B cell (primary cell): ENCODE measurements at regions not wholly inside any gene's neighbourhood (a gene's known extent, or its start where the extent isn't known, plus 50 kb on each side); places are given as distances from the start of the nearest gene placed in this dataset.

ENCODE experiments used
- ATAC-seq: fragments of 200-7000 bp; cut with Tn5 transposase; one replicate; pipeline ENCODE4 v1.10.0; 2021; ENCODE audit warnings: low read depth, mild to moderate bottlenecking, moderate number of reproducible peaks, moderate library complexity
- CTCF ChIA-PET: fragments of 350-600 bp; sonication (Branson Sonifier 250); formaldehyde crosslinking; loops from one replicate; lab custom pipeline; 2021; ENCODE audit warnings: antibody characterized with exemption, inconsistent platforms; lab: Charles Lee
- POLR2A ChIA-PET: fragments of 350-600 bp; sonication (Branson Sonifier 250); formaldehyde crosslinking; loops from one replicate; lab custom pipeline; 2021; ENCODE audit warnings: antibody characterized with exemption; lab: Charles Lee
- DNase-seq: peaks from one replicate; pipeline ENCODE4 v3.0.0; 2013
- H2AFZ ChIP-seq: 2 replicates; pipeline ENCODE4 v1.6.1; 2012; ENCODE audit warnings: mild to moderate bottlenecking, low read depth, low read length; ENCODE audit not compliant: insufficient read depth, poor library complexity, severe bottlenecking
- H3K27ac ChIP-seq, 2 donors: 1 replicate in 1 of 2; 2 replicates in 1 of 2; pipeline ENCODE4 v1.5.1; 2012 to 2013; ENCODE audit warnings: low read length in 2 of 2, mild to moderate bottlenecking in 2 of 2, moderate library complexity in 1 of 2
- H3K27me3 ChIP-seq, 4 experiments: fragments of 200-600 bp in 1 of 4; sonication (generic) in 1 of 4; replicated peaks in 1 of 4; 1 replicate in 2 of 4; 2 replicates in 2 of 4; pipeline versions ENCODE4 v1.6.1 to v1.7.0; 2013 to 2016; ENCODE audit warnings: low read length in 3 of 4, mild to moderate bottlenecking in 2 of 4, mixed read lengths in 1 of 4, moderate library complexity in 1 of 4; ENCODE audit not compliant: insufficient read depth in 4 of 4, control insufficient read depth in 3 of 4; ENCODE audit errors: control extremely low read depth in 1 of 4
- H3K36me3 ChIP-seq, 2 experiments: replicated peaks in 1 of 2; 1 replicate in 1 of 2; 2 replicates in 1 of 2; pipeline versions ENCODE4 v1.6.1 to v1.7.1; 2013; ENCODE audit warnings: low read length in 1 of 2; ENCODE audit not compliant: insufficient read depth in 2 of 2, control insufficient read depth in 1 of 2; ENCODE audit errors: control extremely low read depth in 1 of 2, extremely low read depth in 1 of 2
- H3K4me1 ChIP-seq, 2 donors: fragments of 200-600 bp in 1 of 2; sonication (generic) in 1 of 2; 1 replicate in 1 of 2; 2 replicates in 1 of 2; pipeline versions ENCODE4 v1.5.1 to v1.6.1; 2013 to 2017; ENCODE audit warnings: low read length in 2 of 2; ENCODE audit not compliant: control insufficient read depth in 2 of 2, insufficient read depth in 2 of 2
- H3K4me2 ChIP-seq: replicated peaks from 2 replicates; pipeline ENCODE3; 2012; ENCODE audit warnings: mild to moderate bottlenecking, low read depth, low read length; ENCODE audit not compliant: poor library complexity, severe bottlenecking
- H3K4me3 ChIP-seq, 5 experiments: fragments of 200-600 bp in 1 of 5; sonication (generic) in 1 of 5; 1 replicate in 3 of 5; 2 replicates in 2 of 5; pipeline versions ENCODE4 v1.5.1 to v1.7.0; 2011 to 2016; ENCODE audit warnings: low read length in 4 of 5, mild to moderate bottlenecking in 4 of 5, low read depth in 2 of 5, control low read depth in 1 of 5, moderate library complexity in 1 of 5; ENCODE audit not compliant: insufficient read depth in 1 of 5; ENCODE audit errors: control extremely low read depth in 1 of 5, extremely low read depth in 1 of 5
- H3K79me2 ChIP-seq: fragments of 200-600 bp; sonication (generic); one replicate; pipeline ENCODE4 v1.6.0; 2016; ENCODE audit warnings: low read length; ENCODE audit not compliant: control insufficient read depth, insufficient read depth
- H3K9ac ChIP-seq: fragments of 200-600 bp; sonication (generic); 2 replicates; pipeline ENCODE4 v1.6.1; 2017; ENCODE audit warnings: mild to moderate bottlenecking, low read length, moderate library complexity
- H3K9me3 ChIP-seq, 3 donors: one replicate each; pipeline versions ENCODE4 v1.6.1 to v1.7.1; 2013; ENCODE audit warnings: low read length in 2 of 3; ENCODE audit not compliant: control insufficient read depth in 2 of 3, insufficient read depth in 1 of 3; ENCODE audit errors: control extremely low read depth in 1 of 3
- H4K20me1 ChIP-seq: 2 replicates; pipeline ENCODE4 v1.6.0; 2012; ENCODE audit warnings: mild to moderate bottlenecking, low read length; ENCODE audit not compliant: insufficient read depth, control insufficient read depth, poor library complexity, severe bottlenecking
- H3K27ac Mint-ChIP-seq: one replicate; pipeline ENCODE4 v1.8.0; 2021; ENCODE audit warnings: mixed read lengths
- H3K27me3 Mint-ChIP-seq: one replicate; pipeline ENCODE4 v1.8.0; 2021; ENCODE audit warnings: mixed read lengths
- H3K4me1 Mint-ChIP-seq: one replicate; pipeline ENCODE4 v1.8.0; 2021; ENCODE audit warnings: mixed read lengths
- H3K4me3 Mint-ChIP-seq: one replicate; pipeline ENCODE4 v1.8.0; 2021; ENCODE audit warnings: mixed read lengths
- H3K9me3 Mint-ChIP-seq: one replicate; pipeline ENCODE4 v1.8.0; 2022; ENCODE audit warnings: mixed read lengths; ENCODE audit not compliant: insufficient read depth
- EZH2 ChIP-seq: IDR thresholded peaks from 2 replicates; pipeline ENCODE4 v1.6.1; 2012; ENCODE audit warnings: borderline replicate concordance, low read depth, mild to moderate bottlenecking, moderate library complexity, low read length; ENCODE audit not compliant: insufficient read depth, poor library complexity, severe bottlenecking
- WGBS: methylation state at CpG from one replicate; pipeline ENCODE4 v1.1.5; 2013; ENCODE audit warnings: missing lambda C conversion rate; ENCODE audit not compliant: insufficient coverage; 5-methylcytosine and 5-hydroxymethylcytosine counted together
- intact Hi-C: fragments of 100-400 bp; cut with micrococcal nuclease; formaldehyde crosslinking; loops from one replicate; pipeline ENCODE4 v1.10.0; 2022
- TF ChIP-seq, protein P1 (sequence below): fragments of 200-600 bp; IDR thresholded peaks from one replicate; pipeline ENCODE4 v1.8.0; 2022; ENCODE audit warnings: antibody characterized with exemption, mild to moderate bottlenecking

DNA sequence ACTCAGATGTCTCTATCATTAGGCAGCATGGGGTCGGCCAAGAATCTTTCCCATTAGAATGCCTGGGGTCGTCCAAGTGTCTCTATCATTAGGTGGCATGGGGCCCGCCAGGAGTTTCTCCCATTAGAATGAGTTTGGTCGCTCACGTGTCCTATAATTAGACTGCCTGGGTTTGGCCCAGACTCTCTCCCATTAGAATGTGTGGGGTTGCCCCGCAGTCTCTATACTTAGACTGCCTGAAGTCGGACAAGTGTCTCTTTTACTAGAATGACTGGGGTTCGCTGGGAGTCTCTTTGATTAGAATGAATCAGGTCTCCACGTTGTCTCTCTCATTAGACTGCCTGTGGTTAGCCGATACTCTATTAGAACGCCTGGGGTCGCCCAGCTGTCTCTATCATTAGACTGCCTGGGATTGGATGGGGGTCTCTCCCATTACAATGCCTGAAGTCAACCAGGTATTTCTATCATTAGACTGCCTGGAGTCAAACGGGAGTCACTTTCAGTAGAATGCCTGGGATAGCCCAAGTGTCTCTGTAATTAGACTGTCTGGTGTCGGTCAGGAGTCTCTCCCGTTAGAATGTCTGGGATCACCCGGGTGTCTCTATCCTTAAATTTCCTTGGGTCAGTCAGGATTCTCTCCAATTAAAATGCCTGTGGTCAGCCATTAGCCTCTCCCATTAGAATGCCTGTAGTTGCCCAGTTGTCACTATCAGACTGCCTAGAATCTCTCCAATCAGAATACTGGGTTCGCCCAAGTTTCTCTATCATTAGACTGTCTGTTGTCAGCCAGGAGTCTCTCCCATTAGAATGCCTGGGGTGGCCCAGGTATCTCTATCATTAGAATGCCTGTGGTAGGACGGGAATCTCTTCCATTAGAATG lies 1454.1 kb downstream of the UQCRFS1 start:
- H3K27ac ChIP-seq: no peak overlapping the region
- ChIA-PET POLR2A (no interaction called here), CTCF (no interaction called here)
- H4K20me1 ChIP-seq: no peaks in the 10 kb centered on the region
- DNase-seq: no peak
- 89% methylated on average over 16 of the region's 18 CpGs for WGBS
- intact Hi-C loops: no loop called here
- H3K4me3 Mint-ChIP-seq: no peak overlapping the region
- no peak overlapping the region for H3K9ac ChIP-seq
- no peaks in the 10 kb centered on the region for H3K79me2 ChIP-seq
- H3K9me3 Mint-ChIP-seq: peaks cover 10% of the 10 kb centered on the region
- H3K4me1 Mint-ChIP-seq: no peaks in the 10 kb centered on the region
- H3K9me3 ChIP-seq: peaks cover 0 to 15% (median 4%) of the 10 kb centered on the region in 3 donors
- no peak overlapping the region for H3K4me3 ChIP-seq
- H3K27me3 Mint-ChIP-seq: no peaks in the 10 kb centered on the region
- H3K4me2 ChIP-seq: no peak overlapping the region
- H2AFZ ChIP-seq: no peak overlapping the region
- H3K27me3 ChIP-seq: no peaks in the 10 kb centered on the region
- no peak for ATAC-seq
- H3K27ac Mint-ChIP-seq: no peak overlapping the region
- H3K36me3 ChIP-seq: no peaks in the 10 kb centered on the region
- no peaks in the 10 kb centered on the region for H3K4me1 ChIP-seq
- no peak for TF ChIP-seq EZH2
- TF ChIP-seq, protein P1, sequence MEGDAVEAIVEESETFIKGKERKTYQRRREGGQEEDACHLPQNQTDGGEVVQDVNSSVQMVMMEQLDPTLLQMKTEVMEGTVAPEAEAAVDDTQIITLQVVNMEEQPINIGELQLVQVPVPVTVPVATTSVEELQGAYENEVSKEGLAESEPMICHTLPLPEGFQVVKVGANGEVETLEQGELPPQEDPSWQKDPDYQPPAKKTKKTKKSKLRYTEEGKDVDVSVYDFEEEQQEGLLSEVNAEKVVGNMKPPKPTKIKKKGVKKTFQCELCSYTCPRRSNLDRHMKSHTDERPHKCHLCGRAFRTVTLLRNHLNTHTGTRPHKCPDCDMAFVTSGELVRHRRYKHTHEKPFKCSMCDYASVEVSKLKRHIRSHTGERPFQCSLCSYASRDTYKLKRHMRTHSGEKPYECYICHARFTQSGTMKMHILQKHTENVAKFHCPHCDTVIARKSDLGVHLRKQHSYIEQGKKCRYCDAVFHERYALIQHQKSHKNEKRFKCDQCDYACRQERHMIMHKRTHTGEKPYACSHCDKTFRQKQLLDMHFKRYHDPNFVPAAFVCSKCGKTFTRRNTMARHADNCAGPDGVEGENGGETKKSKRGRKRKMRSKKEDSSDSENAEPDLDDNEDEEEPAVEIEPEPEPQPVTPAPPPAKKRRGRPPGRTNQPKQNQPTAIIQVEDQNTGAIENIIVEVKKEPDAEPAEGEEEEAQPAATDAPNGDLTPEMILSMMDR: no peak

DNA sequence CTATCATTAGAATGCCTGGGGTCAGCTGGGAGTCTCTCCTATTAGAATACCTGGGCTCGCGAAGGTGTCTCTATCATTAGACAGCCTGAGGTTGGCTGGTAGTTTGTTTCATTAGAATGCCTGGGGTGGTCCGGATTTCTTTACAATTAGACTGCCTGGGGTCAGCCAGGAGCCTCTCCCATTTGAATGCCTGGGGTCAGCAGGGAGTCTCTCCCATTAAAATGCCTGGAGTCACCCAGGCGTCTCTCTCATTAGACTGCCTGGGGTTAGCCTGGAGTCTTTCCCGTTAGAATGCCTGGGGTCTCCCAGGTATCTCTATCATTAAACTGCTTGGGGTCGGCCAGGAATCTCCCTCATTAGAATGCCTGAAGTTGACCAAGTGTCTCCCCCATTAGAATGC lies 1458.3 kb downstream of the UQCRFS1 start:
- no peaks in the 10 kb centered on the region for H3K27me3 ChIP-seq
- no peaks in the 10 kb centered on the region for H4K20me1 ChIP-seq
- Mint-ChIP-seq H3K27ac (no peak overlapping the region), H3K4me3 (no peak overlapping the region), H3K27me3 (no peaks in the 10 kb centered on the region), H3K4me1 (no peaks in the 10 kb centered on the region), H3K9me3 (peaks cover 2% of the 10 kb centered on the region)
- no peak overlapping the region for H3K27ac ChIP-seq
- intact Hi-C loops: no loop called here
- H2AFZ ChIP-seq: no peak overlapping the region
- no peak overlapping the region for H3K4me2 ChIP-seq
- POLR2A ChIA-PET: no interaction called here
- DNase-seq (no peak), ATAC-seq (no peak)
- 68% methylated on average over 6 of the region's 6 CpGs for WGBS
- no peak overlapping the region for H3K9ac ChIP-seq
- CTCF ChIA-PET: no interaction called here
- H3K4me1 ChIP-seq: no peaks in the 10 kb centered on the region
- no peaks in the 10 kb centered on the region for H3K79me2 ChIP-seq
- no peak overlapping the region for H3K4me3 ChIP-seq
- no peaks in the 10 kb centered on the region for H3K36me3 ChIP-seq
- TF ChIP-seq, protein P1: no peak
- no peak for TF ChIP-seq EZH2
- H3K9me3 ChIP-seq: peaks cover 0 to 5% (median 4%) of the 10 kb centered on the region in 3 donors
